Adrenal gland (tissue), 9 donors: ENCODE measurements at regions not wholly inside any gene's neighbourhood (a gene's known extent, or its start where the extent isn't known, plus 50 kb on each side); places are given as distances from the start of the nearest gene placed in this dataset.

Experiments used
- DNase-seq, 7 donors: peaks; one replicate each; pipeline ENCODE4 v3.0.0-alpha.2; 2019 to 2020
- H3K27ac ChIP-seq, 5 donors: fragments of 200-600 bp; sonication (generic) in 4 of 5; 1 replicate in 3 of 5; 2 replicates in 2 of 5; pipeline versions ENCODE4 v1.5.1 to v1.8.0; 2016 to 2020; ENCODE audit warnings: mild to moderate bottlenecking in 1 of 5
- H3K27me3 ChIP-seq: fragments of 200-600 bp; 2 replicates; pipeline ENCODE4 v1.8.0; 2021
- H3K36me3 ChIP-seq, 2 donors: fragments of 200-600 bp; replicated peaks in 1 of 2; 1 replicate in 1 of 2; 2 replicates in 1 of 2; pipeline versions ENCODE4 v1.5.1 to v1.8.0; 2018 to 2022
- H3K4me1 ChIP-seq, 2 donors: fragments of 200-600 bp; replicated peaks in 1 of 2; 1 replicate in 1 of 2; 2 replicates in 1 of 2; pipeline versions ENCODE4 v1.5.1 to v1.8.0; 2018 to 2021
- H3K4me3 ChIP-seq, 4 donors: fragments of 200-600 bp; sonication (generic) in 3 of 4; one replicate each; pipeline ENCODE4 v1.5.1; 2016 to 2018
- H3K9me3 ChIP-seq, 3 donors: fragments of 200-600 bp; sonication (generic) in 1 of 3; replicated peaks in 1 of 3; 1 replicate in 2 of 3; 2 replicates in 1 of 3; pipeline versions ENCODE4 v1.5.1 to v1.8.0; 2016 to 2021
- CTCF ChIP-seq, 6 experiments: fragments of 450-650 bp in 4 of 6; fragments of 200-600 bp in 2 of 6; sonication (generic) in 1 of 6; IDR thresholded peaks; 1 replicate in 5 of 6; 2 replicates in 1 of 6; pipeline versions ENCODE4 v1.5.1 to v1.8.0; 2016 to 2021; ENCODE audit warnings: antibody characterized with exemption in 6 of 6, mild to moderate bottlenecking in 2 of 6, moderate library complexity in 1 of 6
- POLR2A ChIP-seq, 2 donors: fragments of 450-650 bp; IDR thresholded peaks; one replicate each; pipeline ENCODE4 v1.6.1; 2017; ENCODE audit warnings: antibody characterized with exemption in 2 of 2, mild to moderate bottlenecking in 2 of 2, moderate library complexity in 1 of 2
- WGBS, 4 donors: extraction: QIAGEN DNeasy Blood & Tissue Kit in 2 of 4; methylation state at CpG; one replicate each; pipeline versions ENCODE4 v1.1.5 to v1.1.7; 2013 to 2017; 5-methylcytosine and 5-hydroxymethylcytosine counted together
- intact Hi-C, 2 donors: fragments of 100-400 bp; cut with DNase I; formaldehyde crosslinking; loops; one replicate each; pipeline versions ENCODE4 v1.14.1 to v1.15.0; 2022 to 2023
- donor health status: healthy with polysubstance abuse.
- donor health status: Bipolar disorder and iron deficiency.
- donor health status: DM: yes; HTN: yes; CAD: no.
- donor health status: DM: no; HTN: no; CAD: no.
- donor health status: DM: no; HTN: no; CAD: no.

DNA sequence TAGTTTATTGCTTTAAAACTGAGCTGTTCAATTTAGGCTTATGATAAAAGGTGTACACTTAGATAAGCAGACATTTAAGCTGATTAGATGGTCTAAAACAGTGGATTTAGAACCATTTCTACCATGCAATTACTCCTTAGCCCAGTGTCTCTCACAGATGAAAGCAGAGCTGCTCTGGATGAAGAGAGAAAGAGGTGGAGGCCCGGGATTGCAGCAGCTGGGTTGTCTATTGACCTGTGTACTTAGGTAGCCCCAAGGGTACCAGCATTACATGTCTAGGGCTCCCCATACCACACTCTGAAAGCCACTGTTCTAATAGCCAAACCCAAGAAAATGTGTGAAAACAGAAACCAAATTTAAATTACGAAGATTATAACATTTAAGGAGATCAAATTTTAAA, 86.0 kb upstream of the GIMD1 start:
- H3K4me3 ChIP-seq: no peak overlapping the region
- TF ChIP-seq POLR2A (IDR thresholded peaks at IDR 0.05): no peak
- TF ChIP-seq CTCF (IDR thresholded peaks at IDR 0.05): no peak
- no peaks in the 10 kb centered on the region for H3K4me1 ChIP-seq
- no peaks in the 10 kb centered on the region for H3K9me3 ChIP-seq
- no peaks in the 10 kb centered on the region for H3K27me3 ChIP-seq
- WGBS, 4 donors: 70 to 91% (median 74%) methylated on average over 2 of the region's 2 CpGs
- H3K36me3 ChIP-seq: no peaks in the 10 kb centered on the region
- intact Hi-C loops: no loop called here
- no peak overlapping the region for H3K27ac ChIP-seq
- DNase-seq: no peak

GRCh38 chr4:106454021-106454420, 85.4 kb upstream of the GIMD1 start:
- TF ChIP-seq POLR2A (IDR thresholded peaks at IDR 0.05) (no peak), CTCF (IDR thresholded peaks at IDR 0.05) (no peak)
- Histone ChIP-seq H3K9me3 (no peaks in the 10 kb centered on the region), H3K4me1 (no peaks in the 10 kb centered on the region), H3K27ac (no peak overlapping the region), H3K27me3 (no peaks in the 10 kb centered on the region), H3K4me3 (no peak overlapping the region), H3K36me3 (no peaks in the 10 kb centered on the region)
- intact Hi-C loops: no loop called here
- no peak for DNase-seq
- WGBS, 4 donors: 46 to 57% (median 50%) methylated on average over 2 of the region's 2 CpGs

DNA sequence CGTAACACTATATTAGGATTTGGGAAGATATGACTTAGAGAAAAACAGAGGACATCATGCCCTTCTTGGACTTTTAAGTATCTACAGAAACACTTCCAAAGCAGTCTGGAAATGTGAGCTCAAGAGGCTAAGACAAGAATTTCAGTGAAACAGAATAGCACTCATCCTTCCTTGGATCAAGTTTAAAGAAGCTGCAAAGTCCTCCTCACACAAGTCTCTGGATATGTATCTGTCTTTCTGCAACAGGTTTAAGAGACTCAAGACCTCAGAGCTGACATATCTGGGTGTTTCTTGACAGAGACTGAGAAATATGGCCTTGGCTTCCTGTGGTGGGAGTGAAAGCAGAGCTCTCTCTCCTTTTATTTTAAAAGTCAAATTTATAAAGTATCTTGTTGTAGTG, 82.5 kb upstream of the GIMD1 start:
- no peaks in the 10 kb centered on the region for H3K36me3 ChIP-seq
- 83 to 94% (median 86%) methylated on average over 1 of the region's 1 CpG for WGBS, 4 donors
- no peak overlapping the region for H3K4me3 ChIP-seq
- H3K9me3 ChIP-seq: no peaks in the 10 kb centered on the region
- TF ChIP-seq CTCF (IDR thresholded peaks at IDR 0.05) (no peak), POLR2A (IDR thresholded peaks at IDR 0.05) (no peak)
- no peaks in the 10 kb centered on the region for H3K4me1 ChIP-seq
- intact Hi-C loops: no loop called here
- H3K27me3 ChIP-seq: no peaks in the 10 kb centered on the region
- no peak for DNase-seq
- no peak overlapping the region for H3K27ac ChIP-seq

GRCh38 chr4:106450249-106450648, 81.7 kb upstream of the GIMD1 start:
- intact Hi-C loops: no loop called here

More at GRCh38 chr4:106450249-106450648, 81.7 kb upstream of the GIMD1 start:
- TF ChIP-seq CTCF (IDR thresholded peaks at IDR 0.05): no peak
- TF ChIP-seq POLR2A (IDR thresholded peaks at IDR 0.05): no peak
- H3K27me3 ChIP-seq: no peaks in the 10 kb centered on the region
- H3K4me3 ChIP-seq: no peak overlapping the region
- no peaks in the 10 kb centered on the region for H3K4me1 ChIP-seq
- H3K36me3 ChIP-seq: no peaks in the 10 kb centered on the region
- WGBS, 4 donors: 65 to 77% (median 73%) methylated on average over 3 of the region's 3 CpGs
- no peaks in the 10 kb centered on the region for H3K9me3 ChIP-seq
- DNase-seq: no peak
- H3K27ac ChIP-seq: no peak overlapping the region
